ENCODE measurements at regions not wholly inside any gene's neighbourhood (a gene's known extent, or its start where the extent isn't known, plus 50 kb on each side); places are given as distances from the start of the nearest gene placed in this dataset.

GRCh38 chr14:82720946-82721345 lies 1187.3 kb upstream of the SEL1L start:
- no peaks in the 10 kb centered on the region for H3K36me3 ChIP-seq
- no peaks in the 10 kb centered on the region for H3K27me3 ChIP-seq (ENCODE audit: low read depth)
- ATAC-seq (peak; percentile 29 to 66), DNase-seq (no peak)
- peaks cover 3% of the 10 kb centered on the region for H3K4me1 ChIP-seq
- no peak overlapping the region for H3K27ac ChIP-seq
- no peaks in the 10 kb centered on the region for H3K9me3 ChIP-seq
- intact Hi-C loops (cut with DNase I): no loop called here
- TF ChIP-seq CTCF (IDR thresholded peaks at IDR 0.05): no peak
- no peak overlapping the region for H3K4me3 ChIP-seq

GRCh38 chr14:82724316-82724715 lies 1190.7 kb upstream of the SEL1L start:
- no peak overlapping the region for H3K27ac ChIP-seq
- intact Hi-C loops (cut with DNase I): no loop called here
- H3K4me3 ChIP-seq: no peak overlapping the region
- H3K27me3 ChIP-seq (ENCODE audit: low read depth): no peaks in the 10 kb centered on the region
- H3K4me1 ChIP-seq: peaks cover 3% of the 10 kb centered on the region
- DNase-seq (no peak), ATAC-seq (no peak)
- no peak for TF ChIP-seq CTCF (IDR thresholded peaks at IDR 0.05)
- H3K36me3 ChIP-seq: no peaks in the 10 kb centered on the region
- no peaks in the 10 kb centered on the region for H3K9me3 ChIP-seq

GRCh38 chr14:82725213-82725612 lies 1191.6 kb upstream of the SEL1L start:
- no peaks in the 10 kb centered on the region for H3K36me3 ChIP-seq
- H3K27me3 ChIP-seq (ENCODE audit: low read depth): no peaks in the 10 kb centered on the region
- DNase-seq (no peak), ATAC-seq (no peak)
- TF ChIP-seq CTCF (IDR thresholded peaks at IDR 0.05): no peak
- intact Hi-C loops (cut with DNase I): no loop called here
- H3K4me1 ChIP-seq: peaks cover 3% of the 10 kb centered on the region
- H3K27ac ChIP-seq: no peak overlapping the region
- H3K9me3 ChIP-seq: no peaks in the 10 kb centered on the region
- no peak overlapping the region for H3K4me3 ChIP-seq

- ATAC-seq (no peak), DNase-seq (no peak)
- no peaks in the 10 kb centered on the region for H3K9me3 ChIP-seq
These were observed 1197.9 kb upstream of the SEL1L start for GRCh38 chr14:82731526-82731925.

GRCh38 chr14:82740547-82740946 lies 1206.9 kb upstream of the SEL1L start:
- no peak for DNase-seq
- intact Hi-C loops (cut with DNase I): no loop called here
- Histone ChIP-seq H3K36me3 (no peaks in the 10 kb centered on the region), H3K27me3 (ENCODE audit: low read depth) (no peaks in the 10 kb centered on the region), H3K9me3 (no peaks in the 10 kb centered on the region), H3K4me1 (no peaks in the 10 kb centered on the region), H3K4me3 (no peak overlapping the region), H3K27ac (no peak overlapping the region)
- ATAC-seq: peak in 1 of 2 donors; percentile 37
- no peak for TF ChIP-seq CTCF (IDR thresholded peaks at IDR 0.05)

More at GRCh38 chr14:82731526-82731925, 1197.9 kb upstream of the SEL1L start:
- H3K4me3 ChIP-seq: no peak overlapping the region
- H3K4me1 ChIP-seq: no peaks in the 10 kb centered on the region
- no peaks in the 10 kb centered on the region for H3K27me3 ChIP-seq (ENCODE audit: low read depth)
- intact Hi-C loops (cut with DNase I): no loop called here
- H3K36me3 ChIP-seq: no peaks in the 10 kb centered on the region
- no peak for TF ChIP-seq CTCF (IDR thresholded peaks at IDR 0.05)
- H3K27ac ChIP-seq: no peak overlapping the region

GRCh38 chr14:82755476-82755875 lies 1221.8 kb upstream of the SEL1L start:
- intact Hi-C loops (cut with DNase I): no loop called here
- Histone ChIP-seq H3K36me3 (no peaks in the 10 kb centered on the region), H3K27me3 (ENCODE audit: low read depth) (no peaks in the 10 kb centered on the region), H3K9me3 (peaks cover 7% of the 10 kb centered on the region), H3K4me1 (no peaks in the 10 kb centered on the region), H3K27ac (no peak overlapping the region), H3K4me3 (no peak overlapping the region)
- DNase-seq: no peak
- no peak for ATAC-seq
- TF ChIP-seq CTCF (IDR thresholded peaks at IDR 0.05): no peak
